ENCODE measurements at regions not wholly inside any gene's neighbourhood (a gene's known extent, or its start where the extent isn't known, plus 50 kb on each side); places are given as distances from the start of the nearest gene placed in this dataset.

- POLR2A ChIA-PET, result no interaction called here
Measured at GRCh38 chr13:34542321-34542720, 399.7 kb upstream of the NBEA start.

More at GRCh38 chr13:34542321-34542720, 399.7 kb upstream of the NBEA start:
- no peak for TF ChIP-seq ZNF747 (tag by site-specific recombination; IDR thresholded peaks at IDR 0.05)
- TF ChIP-seq BCL11B (tag by site-specific recombination; IDR thresholded peaks at IDR 0.05; ENCODE audit: low read depth), result no peak
- no peak for TF ChIP-seq ATF2 (tag by site-specific recombination; IDR thresholded peaks at IDR 0.05; ENCODE audit: low read depth)
- no peak for TF ChIP-seq ZNF585B (tag by site-specific recombination; IDR thresholded peaks at IDR 0.05)
- TF ChIP-seq ZNF398 (tag by site-specific recombination; IDR thresholded peaks at IDR 0.05), result no peak
- no peak for TF ChIP-seq ZNF335 (tag by site-specific recombination; conservative IDR thresholded peaks at IDR 0.05)
- no peak for TF ChIP-seq ZNF202 (tag by site-specific recombination; IDR thresholded peaks at IDR 0.05; ENCODE audit: borderline replicate concordance)
- TF ChIP-seq ZNF548 (tag by site-specific recombination; IDR thresholded peaks at IDR 0.05), result no peak
- TF ChIP-seq ZNF302 (tag by site-specific recombination; IDR thresholded peaks at IDR 0.05; ENCODE audit: low read depth), result no peak
- no peak for TF ChIP-seq ZNF280D (tag by site-specific recombination; IDR thresholded peaks at IDR 0.05)
- TF ChIP-seq ZSCAN5A (tag by site-specific recombination; IDR thresholded peaks at IDR 0.05), result no peak
- TF ChIP-seq ZNF580 (tag by site-specific recombination; IDR thresholded peaks at IDR 0.05), result no peak
- TF ChIP-seq ZNF792 (tag by site-specific recombination; IDR thresholded peaks at IDR 0.05), result no peak
- TF ChIP-seq ZNF610 (tag by site-specific recombination; IDR thresholded peaks at IDR 0.05; ENCODE audit: borderline replicate concordance), result no peak
- TF ChIP-seq ZNF514 (tag by site-specific recombination; IDR thresholded peaks at IDR 0.05), result no peak
- TF ChIP-seq ZNF280C (tag by site-specific recombination; IDR thresholded peaks at IDR 0.05), result no peak
- no peak for TF ChIP-seq ZNF248 (tag by site-specific recombination; IDR thresholded peaks at IDR 0.05)
- Histone ChIP-seq H3K4me1 (ENCODE audit: control insufficient read depth, insufficient read depth, low read length) (no peaks in the 10 kb centered on the region), H3K4me3 (ENCODE audit: low read depth, low read length) (no peak overlapping the region), H3K9me3 (ENCODE audit: control insufficient read depth, insufficient read depth, low read depth, low read length) (no peaks in the 10 kb centered on the region), H3K36me3 (ENCODE audit: control insufficient read depth in 2 of 2, insufficient read depth in 1 of 2, low read length in 2 of 2) (no peaks in the 10 kb centered on the region), H3K27ac (ENCODE audit: extremely low read depth, low read depth, low read length) (no peak overlapping the region)
- CTCF ChIA-PET, result no interaction called here
